Colonic mucosa (tissue), 4 donors: ENCODE measurements at regions not wholly inside any gene's neighbourhood (a gene's known extent, or its start where the extent isn't known, plus 50 kb on each side); places are given as distances from the start of the nearest gene placed in this dataset.

Source experiments
- DNase-seq: peaks from one replicate; pipeline ENCODE4 v3.0.0-alpha.2; 2020
- H3K27ac ChIP-seq: fragments of 200-600 bp; one replicate; pipeline ENCODE4 v1.8.0; 2021
- H3K27me3 ChIP-seq: fragments of 200-600 bp; one replicate; pipeline ENCODE4 v1.8.0; 2021
- H3K36me3 ChIP-seq: fragments of 200-600 bp; one replicate; pipeline ENCODE4 v1.8.0; 2021
- H3K4me1 ChIP-seq: fragments of 200-600 bp; one replicate; pipeline ENCODE4 v1.8.0; 2021; ENCODE audit warnings: mild to moderate bottlenecking
- H3K4me3 ChIP-seq: fragments of 200-600 bp; one replicate; pipeline ENCODE4 v1.8.0; 2021
- H3K9ac ChIP-seq, 2 donors: one replicate each; pipeline ENCODE4 v1.7.0; 2013; ENCODE audit warnings: control low read depth in 2 of 2, low read depth in 2 of 2, low read length in 2 of 2
- H3K9me3 ChIP-seq: fragments of 200-600 bp; one replicate; pipeline ENCODE4 v1.8.0; 2021
- CTCF ChIP-seq: fragments of 200-600 bp; IDR thresholded peaks from one replicate; pipeline ENCODE4 v1.8.0; 2022; ENCODE audit warnings: antibody characterized with exemption, mild to moderate bottlenecking
- intact Hi-C: fragments of 100-400 bp; cut with DNase I; formaldehyde crosslinking; loops from one replicate; pipeline ENCODE4 v1.14.1; 2022
- donor health status: healthy.
- donor health status: DM: no; HTN: no; CAD: no.
- donor health status: DM: no; HTN: no; CAD: no.

DNA sequence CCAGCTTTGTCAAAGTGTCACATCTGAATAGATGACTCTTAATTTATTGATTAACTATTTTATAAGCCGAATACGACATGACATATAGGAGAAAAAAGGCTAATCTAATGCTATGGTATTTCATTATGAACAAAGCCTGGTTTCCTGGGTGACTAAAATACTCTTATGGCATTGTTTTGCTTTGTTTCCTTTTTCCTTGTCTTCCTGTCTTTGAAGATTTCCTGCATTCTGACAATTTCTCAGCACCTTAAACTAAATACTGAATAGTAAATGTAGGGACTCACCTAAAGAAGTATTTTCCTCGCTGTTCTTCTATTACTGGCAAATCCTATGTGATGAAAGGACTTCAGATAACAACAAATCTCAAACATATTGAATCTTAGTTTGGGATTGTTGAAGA lies 1284.5 kb downstream of the EFNA5 start:
- DNase-seq = no peak
- no peak overlapping the region for H3K27ac ChIP-seq
- no peaks in the 10 kb centered on the region for H3K36me3 ChIP-seq
- H3K9ac ChIP-seq = no peak overlapping the region
- no peak for TF ChIP-seq CTCF
- no peaks in the 10 kb centered on the region for H3K9me3 ChIP-seq
- H3K27me3 ChIP-seq = no peaks in the 10 kb centered on the region
- H3K4me3 ChIP-seq = no peak overlapping the region
- intact Hi-C loops = no loop called here
- no peaks in the 10 kb centered on the region for H3K4me1 ChIP-seq

GRCh38 chr5:106380736-106381135 lies 1290.0 kb downstream of the EFNA5 start:
- H3K4me3 ChIP-seq = no peak overlapping the region
- no peak overlapping the region for H3K27ac ChIP-seq
- no peaks in the 10 kb centered on the region for H3K4me1 ChIP-seq
- intact Hi-C loops = no loop called here
- H3K36me3 ChIP-seq = no peaks in the 10 kb centered on the region
- no peak for DNase-seq
- no peaks in the 10 kb centered on the region for H3K9me3 ChIP-seq
- TF ChIP-seq CTCF = no peak
- no peaks in the 10 kb centered on the region for H3K27me3 ChIP-seq
- no peak overlapping the region for H3K9ac ChIP-seq

DNA sequence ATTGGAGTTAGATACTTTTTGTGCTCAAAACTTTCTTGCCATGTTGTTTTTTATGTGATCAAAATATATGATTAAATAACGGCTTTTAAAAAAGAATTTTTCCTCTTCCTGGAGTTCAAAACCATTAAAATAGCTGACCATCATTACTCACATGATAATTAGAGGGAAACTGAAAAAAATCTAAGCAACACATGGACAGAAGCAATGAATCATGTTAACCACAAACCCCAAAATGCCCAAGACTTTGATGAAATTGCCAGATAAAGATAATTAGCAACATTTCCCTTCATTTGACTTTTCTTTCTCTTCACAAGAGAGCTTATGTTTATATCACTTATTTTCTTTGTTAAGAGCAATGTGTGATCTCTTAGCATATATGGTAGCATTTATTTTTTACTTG lies 1294.2 kb downstream of the EFNA5 start:
- no peaks in the 10 kb centered on the region for H3K27me3 ChIP-seq
- TF ChIP-seq CTCF = no peak
- intact Hi-C loops = no loop called here
- no peaks in the 10 kb centered on the region for H3K4me1 ChIP-seq
- H3K4me3 ChIP-seq = no peak overlapping the region
- DNase-seq = no peak
- H3K27ac ChIP-seq = no peak overlapping the region
- no peak overlapping the region for H3K9ac ChIP-seq
- no peaks in the 10 kb centered on the region for H3K36me3 ChIP-seq
- no peaks in the 10 kb centered on the region for H3K9me3 ChIP-seq

GRCh38 chr5:106374956-106375355 lies 1295.8 kb downstream of the EFNA5 start:
- no peaks in the 10 kb centered on the region for H3K27me3 ChIP-seq
- H3K27ac ChIP-seq = no peak overlapping the region
- DNase-seq = no peak
- no peak overlapping the region for H3K4me3 ChIP-seq
- no peaks in the 10 kb centered on the region for H3K4me1 ChIP-seq
- H3K9ac ChIP-seq = no peak overlapping the region
- H3K36me3 ChIP-seq = no peaks in the 10 kb centered on the region
- intact Hi-C loops = no loop called here
- H3K9me3 ChIP-seq = no peaks in the 10 kb centered on the region
- TF ChIP-seq CTCF = no peak

DNA sequence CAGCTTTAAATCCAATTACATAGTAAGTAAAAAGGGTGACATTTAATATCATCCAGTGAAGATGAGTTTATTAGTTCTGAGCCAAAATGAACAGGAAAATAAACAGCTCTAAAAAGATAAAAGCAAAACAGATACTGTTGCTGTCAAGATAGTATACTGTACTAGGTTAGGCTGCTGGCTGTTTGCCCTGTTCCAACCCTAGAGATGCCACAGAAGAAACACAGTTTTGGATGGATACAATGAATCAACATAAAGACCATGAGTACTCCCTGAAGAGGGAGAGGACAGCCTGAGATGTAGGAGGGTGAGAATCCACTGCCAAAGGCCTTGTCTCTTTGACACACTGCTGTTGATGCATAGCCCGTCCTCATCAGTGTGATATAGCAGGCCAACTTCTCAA lies 1302.7 kb downstream of the EFNA5 start:
- Histone ChIP-seq H3K27me3 (no peaks in the 10 kb centered on the region), H3K4me1 (no peaks in the 10 kb centered on the region), H3K9ac (no peak overlapping the region), H3K4me3 (no peak overlapping the region), H3K27ac (no peak overlapping the region), H3K9me3 (no peaks in the 10 kb centered on the region), H3K36me3 (no peaks in the 10 kb centered on the region)
- DNase-seq = no peak
- no peak for TF ChIP-seq CTCF
- intact Hi-C loops = no loop called here

DNA sequence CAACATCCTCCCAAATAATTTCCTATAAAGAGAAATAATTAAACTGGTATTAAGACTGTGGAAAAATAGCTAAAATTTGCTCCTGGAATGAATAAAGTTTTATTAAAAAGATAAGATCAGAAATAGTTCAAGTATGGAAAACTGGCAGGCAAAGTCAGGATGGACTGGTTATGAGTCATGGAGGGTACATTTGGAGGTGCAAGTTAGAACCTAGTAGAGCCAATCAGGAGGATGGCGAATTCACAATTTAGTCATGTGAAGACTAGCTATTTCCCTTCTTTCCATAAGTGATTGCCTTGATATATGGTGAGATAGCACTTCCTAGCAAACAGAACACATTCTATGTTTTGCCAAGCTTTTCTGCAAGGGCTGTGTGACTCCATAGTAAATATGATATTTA lies 1303.5 kb downstream of the EFNA5 start:
- intact Hi-C loops = no loop called here

More for the DNA sequence above, 1303.5 kb downstream of the EFNA5 start:
- Histone ChIP-seq H3K36me3 (no peaks in the 10 kb centered on the region), H3K27ac (no peak overlapping the region), H3K9me3 (no peaks in the 10 kb centered on the region), H3K9ac (no peak overlapping the region), H3K27me3 (no peaks in the 10 kb centered on the region), H3K4me3 (no peak overlapping the region), H3K4me1 (no peaks in the 10 kb centered on the region)
- DNase-seq = no peak
- no peak for TF ChIP-seq CTCF
